HEK293T (cell line): ENCODE measurements at regions not wholly inside any gene's neighbourhood (a gene's known extent, or its start where the extent isn't known, plus 50 kb on each side); places are given as distances from the start of the nearest gene placed in this dataset.

Experiments used
- CTCF ChIA-PET: fragments of 350-600 bp; formaldehyde crosslinking; extraction: SDS; loops from one replicate; lab custom pipeline; 2021; ENCODE audit warnings: antibody characterized with exemption, inconsistent platforms; lab: Yijun Ruan, JAX
- POLR2A ChIA-PET: fragments of 350-600 bp; formaldehyde crosslinking; extraction: SDS; loops from one replicate; lab custom pipeline; 2020; ENCODE audit warnings: antibody characterized with exemption, inconsistent platforms; lab: Yijun Ruan, JAX
- DNase-seq: peaks from one replicate; pipeline ENCODE4 v3.0.0; 2012; ENCODE audit warnings: mixed read lengths; ENCODE audit errors: extremely low spot score
- ARNT ChIP-seq: fragments of 450-650 bp; IDR thresholded peaks from 2 replicates; pipeline ENCODE4 v1.6.1; 2017; ENCODE audit warnings: mild to moderate bottlenecking
- BHLHE40 ChIP-seq: fragments of 450-650 bp; IDR thresholded peaks from 2 replicates; pipeline ENCODE4 v1.6.1; 2016; ENCODE audit warnings: mild to moderate bottlenecking, moderate library complexity, borderline replicate concordance
- CTBP1 ChIP-seq: fragments of 450-650 bp; IDR thresholded peaks from 2 replicates; pipeline ENCODE4 v1.6.1; 2016; ENCODE audit warnings: borderline replicate concordance
- ELF4 ChIP-seq: fragments of 450-650 bp; IDR thresholded peaks from 2 replicates; pipeline ENCODE4 v1.6.1; 2017; ENCODE audit warnings: antibody characterized with exemption
- FOXA1 ChIP-seq: fragments of 450-650 bp; IDR thresholded peaks from 2 replicates; pipeline ENCODE4 v1.6.1; 2016; ENCODE audit warnings: mild to moderate bottlenecking
- FOXK2 ChIP-seq: fragments of 450-650 bp; IDR thresholded peaks from 2 replicates; pipeline ENCODE4 v1.6.1; 2016; ENCODE audit warnings: mild to moderate bottlenecking
- FOXM1 ChIP-seq: fragments of 450-650 bp; IDR thresholded peaks from 2 replicates; pipeline ENCODE4 v1.6.1; 2017; ENCODE audit warnings: mild to moderate bottlenecking, borderline replicate concordance
- HDGF ChIP-seq: fragments of 450-650 bp; IDR thresholded peaks from 2 replicates; pipeline ENCODE4 v1.6.1; 2017; ENCODE audit warnings: antibody characterized with exemption, borderline replicate concordance
- L3MBTL2 ChIP-seq: fragments of 450-650 bp; conservative IDR thresholded peaks from 2 replicates; pipeline ENCODE4 v1.6.1; 2016; ENCODE audit warnings: mild to moderate bottlenecking
- LEF1 ChIP-seq: fragments of 450-650 bp; IDR thresholded peaks from 2 replicates; pipeline ENCODE4 v1.6.1; 2017; ENCODE audit warnings: mild to moderate bottlenecking, borderline replicate concordance
- NFRKB ChIP-seq: fragments of 450-650 bp; IDR thresholded peaks from 2 replicates; pipeline ENCODE4 v1.6.1; 2016; ENCODE audit warnings: mild to moderate bottlenecking, moderate library complexity
- PKNOX1 ChIP-seq: fragments of 450-650 bp; IDR thresholded peaks from 2 replicates; pipeline ENCODE4 v1.6.1; 2016
- SP1 ChIP-seq: fragments of 450-650 bp; IDR thresholded peaks from 2 replicates; pipeline ENCODE4 v1.6.1; 2017
- SUZ12 ChIP-seq: fragments of 450-650 bp; IDR thresholded peaks from 2 replicates; pipeline ENCODE4 v1.6.1; 2016; ENCODE audit warnings: mild to moderate bottlenecking
- TARDBP ChIP-seq: fragments of 450-650 bp; IDR thresholded peaks from 2 replicates; pipeline ENCODE4 v1.6.1; 2016
- ZNF384 ChIP-seq: fragments of 450-650 bp; IDR thresholded peaks from 2 replicates; pipeline ENCODE4 v1.6.1; 2016

GRCh38 chr15:95327661-95328060 lies 1002.8 kb upstream of the NR2F2 start:
- no peak for DNase-seq
- TF ChIP-seq PKNOX1 (no peak), BHLHE40 (no peak), ARNT (no peak), ELF4 (no peak), LEF1 (no peak), FOXA1 (no peak), FOXK2 (no peak), ZNF384 (no peak), L3MBTL2 (no peak), SUZ12 (no peak), HDGF (no peak), FOXM1 (no peak), TARDBP (no peak), SP1 (no peak)
- POLR2A ChIA-PET: no interaction called here
- CTCF ChIA-PET: interaction anchor here (0.7 kb wide), 1 partner anchor 298 kb away, joined by 3 read pairs; no protein-coding TSS in a partner anchor

- DNase-seq: no peak
- TF ChIP-seq TARDBP: no peak
- TF ChIP-seq L3MBTL2: no peak
- TF ChIP-seq CTBP1: no peak
- no peak for TF ChIP-seq NFRKB
- TF ChIP-seq FOXA1: no peak
- no peak for TF ChIP-seq ELF4
- no peak for TF ChIP-seq FOXK2
- TF ChIP-seq HDGF: no peak
- TF ChIP-seq SUZ12: no peak
- TF ChIP-seq ZNF384: no peak
- no peak for TF ChIP-seq FOXM1
- TF ChIP-seq LEF1: no peak
- no peak for TF ChIP-seq BHLHE40
- no peak for TF ChIP-seq ARNT
- TF ChIP-seq SP1: no peak
- no peak for TF ChIP-seq PKNOX1
- POLR2A ChIA-PET: no interaction called here
- CTCF ChIA-PET: no interaction called here
Observed at GRCh38 chr15:95328559-95328958, 1001.9 kb upstream of the NR2F2 start.

- DNase-seq: no peak
- CTCF ChIA-PET: no interaction called here
- TF ChIP-seq SUZ12 (no peak), FOXA1 (no peak), LEF1 (no peak), NFRKB (no peak), ZNF384 (no peak), PKNOX1 (no peak), HDGF (no peak), CTBP1 (no peak), L3MBTL2 (no peak), FOXM1 (no peak), BHLHE40 (no peak), ELF4 (no peak), FOXK2 (no peak), SP1 (no peak), TARDBP (no peak), ARNT (no peak)
- POLR2A ChIA-PET: no interaction called here
Observed at GRCh38 chr15:95329362-95329761, 1001.1 kb upstream of the NR2F2 start.

GRCh38 chr15:95341686-95342085 lies 988.8 kb upstream of the NR2F2 start:
- ChIA-PET CTCF (no interaction called here), POLR2A (no interaction called here)
- TF ChIP-seq LEF1 (no peak), ARNT (no peak), BHLHE40 (no peak), FOXK2 (no peak), ELF4 (no peak), ZNF384 (no peak)
- no peak for DNase-seq

- no peak for DNase-seq
- TF ChIP-seq L3MBTL2 (no peak), NFRKB (no peak), FOXK2 (no peak), FOXM1 (no peak), BHLHE40 (no peak), PKNOX1 (no peak), TARDBP (no peak), SP1 (no peak), CTBP1 (no peak)
- POLR2A ChIA-PET: no interaction called here
- CTCF ChIA-PET: no interaction called here
Observed at GRCh38 chr15:95345867-95346266, 984.6 kb upstream of the NR2F2 start.

- TF ChIP-seq PKNOX1 (no peak), SUZ12 (no peak), FOXK2 (no peak), L3MBTL2 (no peak), ARNT (no peak), BHLHE40 (no peak), CTBP1 (no peak), ELF4 (no peak), SP1 (no peak), TARDBP (no peak), FOXM1 (no peak), ZNF384 (no peak), NFRKB (no peak), HDGF (no peak), FOXA1 (no peak), LEF1 (no peak)
- CTCF ChIA-PET: no interaction called here
- POLR2A ChIA-PET: no interaction called here
- no peak for DNase-seq
Observed at GRCh38 chr15:95346721-95347475, 983.6 kb upstream of the NR2F2 start.
